ENCODE measurements at regions not wholly inside any gene's neighbourhood (a gene's known extent, or its start where the extent isn't known, plus 50 kb on each side); places are given as distances from the start of the nearest gene placed in this dataset.

- Histone ChIP-seq H3K9me3 (no peaks in the 10 kb centered on the region), H3K36me3 (no peaks in the 10 kb centered on the region), H3K4me1 (no peaks in the 10 kb centered on the region), H3K27ac (no peak overlapping the region), H3K4me3 (no peak overlapping the region), H3K27me3 (ENCODE audit: low read depth) (no peaks in the 10 kb centered on the region)
- no peak for DNase-seq
- intact Hi-C loops (cut with DNase I): no loop called here
- TF ChIP-seq CTCF (IDR thresholded peaks at IDR 0.05): no peak
- ATAC-seq: no peak
Observed at GRCh38 chr2:81213598-81213997, 909.0 kb upstream of the LRRTM1 start.

- TF ChIP-seq CTCF (IDR thresholded peaks at IDR 0.05): no peak
- intact Hi-C loops (cut with DNase I): no loop called here
- Histone ChIP-seq H3K4me1 (no peaks in the 10 kb centered on the region), H3K36me3 (no peaks in the 10 kb centered on the region), H3K9me3 (peaks cover 6% of the 10 kb centered on the region), H3K4me3 (no peak overlapping the region), H3K27me3 (ENCODE audit: low read depth) (no peaks in the 10 kb centered on the region), H3K27ac (no peak overlapping the region)
- DNase-seq: no peak
- ATAC-seq: no peak
Observed at GRCh38 chr2:81206216-81206615, 901.7 kb upstream of the LRRTM1 start.

- H3K27me3 ChIP-seq (ENCODE audit: low read depth): no peaks in the 10 kb centered on the region
- intact Hi-C loops (cut with DNase I): no loop called here
- H3K4me1 ChIP-seq: no peaks in the 10 kb centered on the region
- no peaks in the 10 kb centered on the region for H3K36me3 ChIP-seq
- no peak overlapping the region for H3K27ac ChIP-seq
- no peak for TF ChIP-seq CTCF (IDR thresholded peaks at IDR 0.05)
- DNase-seq (peak; percentile 30), ATAC-seq (no peak)
- H3K4me3 ChIP-seq: no peak overlapping the region
- peaks cover 6% of the 10 kb centered on the region for H3K9me3 ChIP-seq
Observed at GRCh38 chr2:81196933-81197628, 892.5 kb upstream of the LRRTM1 start.

GRCh38 chr2:81196383-81196851, 891.9 kb upstream of the LRRTM1 start:
- H3K27me3 ChIP-seq (ENCODE audit: low read depth): no peaks in the 10 kb centered on the region
- H3K4me1 ChIP-seq: no peaks in the 10 kb centered on the region
- no peak overlapping the region for H3K27ac ChIP-seq
- no peak overlapping the region for H3K4me3 ChIP-seq
- peak in 1 of 2 donors; percentile 5 for ATAC-seq
- H3K36me3 ChIP-seq: no peaks in the 10 kb centered on the region
- TF ChIP-seq CTCF (IDR thresholded peaks at IDR 0.05): no peak
- peaks cover 6% of the 10 kb centered on the region for H3K9me3 ChIP-seq
- DNase-seq: peak; percentile 41
- intact Hi-C loops (cut with DNase I): no loop called here

- H3K36me3 ChIP-seq: no peaks in the 10 kb centered on the region
- no peaks in the 10 kb centered on the region for H3K27me3 ChIP-seq (ENCODE audit: low read depth)
- no peaks in the 10 kb centered on the region for H3K4me1 ChIP-seq
- no peak for TF ChIP-seq CTCF (IDR thresholded peaks at IDR 0.05)
- peak in 1 of 2 donors; percentile 19 for ATAC-seq
- H3K9me3 ChIP-seq: peaks cover 6% of the 10 kb centered on the region
- H3K27ac ChIP-seq: no peak overlapping the region
- intact Hi-C loops (cut with DNase I): no loop called here
- peak; percentile 27 for DNase-seq
- H3K4me3 ChIP-seq: no peak overlapping the region
Observed at GRCh38 chr2:81195774-81196382, 891.3 kb upstream of the LRRTM1 start.
